BJ (cell line): ENCODE measurements at regions not wholly inside any gene's neighbourhood (a gene's known extent, or its start where the extent isn't known, plus 50 kb on each side); places are given as distances from the start of the nearest gene placed in this dataset.

Source experiments
- CTCF ChIA-PET: fragments of 350-600 bp; formaldehyde crosslinking; extraction: SDS; loops from one replicate; lab custom pipeline; 2021; ENCODE audit warnings: antibody characterized with exemption, inconsistent platforms; lab: Yijun Ruan, JAX
- POLR2A ChIA-PET: fragments of 300-600 bp; sonication (Branson Sonifier 250); formaldehyde crosslinking; extraction: SDS; loops from one replicate; lab custom pipeline; 2021; ENCODE audit warnings: antibody characterized with exemption; lab: Charles Lee
- DNase-seq: peaks from one replicate; pipeline ENCODE4 v3.0.0-alpha.2; 2011; ENCODE audit warnings: low read depth
- H3K27me3 ChIP-seq: 2 replicates; pipeline ENCODE4 v1.6.0; 2011; ENCODE audit warnings: low read length; ENCODE audit not compliant: control insufficient read depth, insufficient read depth
- H3K36me3 ChIP-seq: 2 replicates; pipeline ENCODE4 v1.5.1; 2011; ENCODE audit warnings: low read length; ENCODE audit not compliant: control insufficient read depth, insufficient read depth
- H3K4me3 ChIP-seq: 2 replicates; pipeline ENCODE4 v1.5.1; 2011; ENCODE audit warnings: low read depth, mild to moderate bottlenecking, control low read depth, low read length
- TF ChIP-seq, protein P1 (sequence below): IDR thresholded peaks from 2 replicates; pipeline ENCODE4 v1.5.1; 2011; ENCODE audit warnings: low read depth, mild to moderate bottlenecking, control low read depth, inconsistent platforms, low read length, moderate library complexity; ENCODE audit not compliant: insufficient read depth

DNA sequence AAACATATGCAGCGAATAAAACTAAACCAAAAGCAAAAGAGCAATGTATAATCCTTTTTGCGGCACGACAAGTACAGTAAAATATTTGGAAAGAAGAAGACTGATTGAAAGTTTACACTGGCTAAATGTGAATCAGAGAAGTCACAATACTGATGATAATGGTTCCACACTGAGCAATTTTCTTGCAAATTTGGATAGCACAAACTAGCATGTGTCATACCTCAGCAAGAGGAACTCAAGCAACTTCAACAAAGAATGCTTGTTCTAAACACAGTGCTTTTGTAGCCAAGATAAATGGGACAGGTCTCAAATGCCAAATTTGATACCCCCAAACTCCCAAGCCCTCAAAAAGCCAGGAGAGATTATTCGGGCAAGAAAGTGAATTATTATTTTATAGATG is 839.1 kb downstream of the GALC start:
- TF ChIP-seq, protein P1, sequence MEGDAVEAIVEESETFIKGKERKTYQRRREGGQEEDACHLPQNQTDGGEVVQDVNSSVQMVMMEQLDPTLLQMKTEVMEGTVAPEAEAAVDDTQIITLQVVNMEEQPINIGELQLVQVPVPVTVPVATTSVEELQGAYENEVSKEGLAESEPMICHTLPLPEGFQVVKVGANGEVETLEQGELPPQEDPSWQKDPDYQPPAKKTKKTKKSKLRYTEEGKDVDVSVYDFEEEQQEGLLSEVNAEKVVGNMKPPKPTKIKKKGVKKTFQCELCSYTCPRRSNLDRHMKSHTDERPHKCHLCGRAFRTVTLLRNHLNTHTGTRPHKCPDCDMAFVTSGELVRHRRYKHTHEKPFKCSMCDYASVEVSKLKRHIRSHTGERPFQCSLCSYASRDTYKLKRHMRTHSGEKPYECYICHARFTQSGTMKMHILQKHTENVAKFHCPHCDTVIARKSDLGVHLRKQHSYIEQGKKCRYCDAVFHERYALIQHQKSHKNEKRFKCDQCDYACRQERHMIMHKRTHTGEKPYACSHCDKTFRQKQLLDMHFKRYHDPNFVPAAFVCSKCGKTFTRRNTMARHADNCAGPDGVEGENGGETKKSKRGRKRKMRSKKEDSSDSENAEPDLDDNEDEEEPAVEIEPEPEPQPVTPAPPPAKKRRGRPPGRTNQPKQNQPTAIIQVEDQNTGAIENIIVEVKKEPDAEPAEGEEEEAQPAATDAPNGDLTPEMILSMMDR = no peak
- ChIA-PET CTCF (no interaction called here), POLR2A (no interaction called here)
- no peaks in the 10 kb centered on the region for H3K27me3 ChIP-seq
- no peaks in the 10 kb centered on the region for H3K36me3 ChIP-seq
- H3K4me3 ChIP-seq = no peak overlapping the region
- no peak for DNase-seq

DNA sequence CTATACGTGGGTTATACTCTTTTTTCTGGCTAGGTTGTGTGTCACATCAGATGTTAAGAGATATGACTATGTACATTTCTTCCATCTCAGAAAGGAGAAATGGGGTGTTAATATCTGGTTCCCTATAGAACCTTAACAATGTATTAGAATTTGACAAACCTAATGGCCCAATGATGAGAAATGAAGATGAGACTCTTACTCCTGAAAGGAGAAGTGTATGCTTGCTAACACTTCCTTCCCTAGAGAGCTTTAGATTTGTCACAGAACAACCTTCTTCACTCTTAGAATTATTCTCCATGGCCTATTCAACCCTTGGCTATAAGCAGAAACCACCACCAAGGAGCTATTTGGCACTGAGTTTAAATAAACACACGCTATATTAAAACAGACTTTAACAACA is 839.6 kb downstream of the GALC start:
- no peaks in the 10 kb centered on the region for H3K36me3 ChIP-seq
- ChIA-PET CTCF (no interaction called here), POLR2A (no interaction called here)
- H3K27me3 ChIP-seq = no peaks in the 10 kb centered on the region
- TF ChIP-seq, protein P1 = no peak
- H3K4me3 ChIP-seq = no peak overlapping the region
- no peak for DNase-seq

DNA sequence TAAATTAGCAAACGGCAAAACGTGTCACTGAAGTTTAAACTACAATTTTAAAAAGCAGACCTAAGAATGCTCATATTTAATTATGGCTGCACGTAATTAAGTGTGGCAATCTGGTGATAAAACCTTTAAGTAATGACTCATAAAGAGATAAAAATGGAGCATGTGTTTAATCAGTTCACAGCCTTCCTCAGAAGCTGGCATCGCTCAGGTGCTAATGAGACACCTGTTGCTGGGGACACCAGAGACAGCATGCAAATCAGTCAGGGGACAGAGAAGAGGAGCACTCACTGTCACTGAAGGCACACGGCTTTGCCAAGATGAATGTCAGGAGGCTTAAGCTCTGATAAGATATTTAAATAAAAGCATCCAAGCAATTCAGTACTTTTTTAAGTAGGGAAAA is 840.3 kb downstream of the GALC start:
- ChIA-PET CTCF (no interaction called here), POLR2A (no interaction called here)
- H3K36me3 ChIP-seq = no peaks in the 10 kb centered on the region
- DNase-seq = no peak
- H3K4me3 ChIP-seq = no peak overlapping the region
- TF ChIP-seq, protein P1 = no peak
- H3K27me3 ChIP-seq = no peaks in the 10 kb centered on the region

DNA sequence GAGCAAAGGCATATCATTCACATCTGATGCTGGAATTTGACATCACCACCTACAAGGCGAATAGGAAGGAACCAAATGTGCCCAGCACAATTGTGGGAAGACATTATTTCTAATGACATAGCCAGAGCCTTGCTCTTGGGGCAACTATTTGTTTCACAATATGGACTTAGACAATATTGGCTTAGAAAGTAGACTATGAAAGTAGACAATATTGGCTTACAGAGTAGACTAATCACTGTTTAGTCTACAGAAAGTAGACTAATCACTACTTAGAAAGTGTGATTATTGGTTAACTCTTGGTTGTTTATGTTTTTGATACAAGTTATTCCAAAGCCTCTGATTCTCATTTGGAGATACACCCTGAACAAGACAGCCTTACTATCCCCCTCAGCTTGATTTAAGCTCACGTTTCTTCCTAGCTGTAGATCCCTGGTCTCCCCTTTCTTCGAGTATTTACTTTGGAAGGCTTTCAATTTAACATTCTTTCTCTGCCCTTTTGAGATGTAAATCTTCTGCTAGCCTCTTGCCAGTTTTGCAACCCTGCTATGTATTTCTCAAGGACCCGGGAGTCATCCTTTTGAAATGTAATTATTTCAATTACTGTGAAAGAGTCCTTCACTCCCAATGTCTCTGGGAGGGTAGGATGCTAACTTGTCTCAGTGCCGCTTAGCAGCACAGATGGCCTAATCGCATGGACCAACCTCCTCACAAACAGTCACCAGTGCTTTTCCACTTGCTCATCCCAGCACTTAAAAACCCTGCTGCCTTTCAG is 843.2 kb downstream of the GALC start:
- Histone ChIP-seq H3K27me3 (no peaks in the 10 kb centered on the region), H3K4me3 (no peak overlapping the region), H3K36me3 (no peaks in the 10 kb centered on the region)
- POLR2A ChIA-PET = no interaction called here
- CTCF ChIA-PET = no interaction called here
- TF ChIP-seq, protein P1 = no peak
- peak; percentile 47 for DNase-seq

DNA sequence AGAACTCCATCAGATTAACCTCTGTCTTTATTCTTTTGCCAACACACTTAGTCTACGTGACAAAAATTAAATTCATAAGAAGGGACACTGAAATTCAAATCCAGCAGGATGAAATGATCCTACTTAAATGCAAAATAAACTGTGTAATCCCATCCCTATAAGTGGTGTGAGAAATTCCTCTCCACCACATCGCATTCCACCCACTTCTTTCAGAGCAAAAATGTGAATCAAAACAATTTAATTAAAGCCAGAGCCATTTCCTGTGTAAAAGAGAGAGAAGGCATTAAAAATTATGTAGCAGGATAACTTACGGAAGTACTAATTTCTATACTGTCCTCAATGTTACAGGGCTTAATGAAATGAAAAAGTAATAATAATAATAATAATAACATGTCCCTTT is 844.3 kb downstream of the GALC start:
- DNase-seq = no peak

More for the DNA sequence above, 844.3 kb downstream of the GALC start:
- ChIA-PET POLR2A (interaction anchor here (0.7 kb wide), 1 partner anchor 13 kb away, joined by 3 read pairs; no protein-coding TSS in a partner anchor), CTCF (no interaction called here)
- Histone ChIP-seq H3K4me3 (no peak overlapping the region), H3K36me3 (no peaks in the 10 kb centered on the region), H3K27me3 (no peaks in the 10 kb centered on the region)
- TF ChIP-seq, protein P1 = no peak
